ENCODE measurements at regions not wholly inside any gene's neighbourhood (a gene's known extent, or its start where the extent isn't known, plus 50 kb on each side); places are given as distances from the start of the nearest gene placed in this dataset.

DNA sequence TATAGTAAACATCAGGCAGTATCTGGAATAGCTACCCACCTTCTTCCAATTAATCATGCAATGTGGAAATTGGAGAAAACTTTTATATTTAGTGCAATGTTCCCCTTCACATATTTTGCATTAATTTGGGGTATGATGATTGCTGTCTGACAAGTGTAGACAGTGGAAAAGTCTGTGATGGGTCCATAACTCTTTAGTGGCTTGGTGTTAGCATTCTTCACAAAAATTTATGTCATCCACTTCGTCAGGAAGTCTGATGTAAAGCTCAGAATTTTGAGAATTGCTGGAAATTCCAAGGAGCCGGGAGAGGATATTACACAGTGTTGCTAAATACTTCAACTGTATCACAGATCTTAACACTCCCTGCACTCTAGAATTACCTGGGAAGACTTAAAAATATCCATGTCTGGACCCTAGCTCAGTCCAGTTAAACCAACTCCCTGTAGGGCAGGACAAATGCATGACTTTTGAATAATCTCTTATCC is 549.7 kb upstream of the PLXNA2 start:
- H3K27ac ChIP-seq (ENCODE audit: low read depth, low read length), result no peak overlapping the region
- no peaks in the 10 kb centered on the region for H3K36me3 ChIP-seq (ENCODE audit: control insufficient read depth, insufficient read depth, low read length)
- H3K9me3 Mint-ChIP-seq, result no peaks in the 10 kb centered on the region
- no peak for DNase-seq
- no peak overlapping the region for H3K4me3 Mint-ChIP-seq
- no peak overlapping the region for H3K9ac ChIP-seq (ENCODE audit: extremely low read depth, low read length, poor library complexity, severe bottlenecking)
- no peaks in the 10 kb centered on the region for H3K27me3 ChIP-seq (ENCODE audit: control insufficient read depth, insufficient read depth, low read length, poor library complexity, severe bottlenecking)
- H3K4me3 ChIP-seq (ENCODE audit: low read length), result no peak overlapping the region
- H3K27me3 Mint-ChIP-seq (ENCODE audit: insufficient read depth), result no peaks in the 10 kb centered on the region
- 85 to 86% methylated on average over 1 to 2 of the region's 2 CpGs for WGBS, 2 experiments (ENCODE audit: insufficient coverage in 1 of 2, insufficient read length in 1 of 2)
- H3K9me3 ChIP-seq (ENCODE audit: control insufficient read depth, low read length), result no peaks in the 10 kb centered on the region
- no peaks in the 10 kb centered on the region for H3K36me3 Mint-ChIP-seq (ENCODE audit: low read depth)
- H3K27ac Mint-ChIP-seq, result no peak overlapping the region
- no peaks in the 10 kb centered on the region for H3K4me1 ChIP-seq (ENCODE audit: control insufficient read depth, insufficient read depth, low read length)
- no peak for TF ChIP-seq CTCF (conservative IDR thresholded peaks at IDR 0.05)
- peaks cover under 1% of the 10 kb centered on the region for H3K4me1 Mint-ChIP-seq

GRCh38 chr1:208799186-208799585 is 555.0 kb upstream of the PLXNA2 start:
- 86 to 95% methylated on average over 1 of the region's 1 CpG for WGBS, 2 experiments (ENCODE audit: insufficient coverage in 1 of 2, insufficient read length in 1 of 2)
- Histone ChIP-seq H3K27me3 (ENCODE audit: control insufficient read depth, insufficient read depth, low read length, poor library complexity, severe bottlenecking) (no peaks in the 10 kb centered on the region), H3K9me3 (ENCODE audit: control insufficient read depth, low read length) (peaks cover 1% of the 10 kb centered on the region), H3K36me3 (ENCODE audit: control insufficient read depth, insufficient read depth, low read length) (no peaks in the 10 kb centered on the region), H3K4me3 (ENCODE audit: low read length) (no peak overlapping the region), H3K9ac (ENCODE audit: extremely low read depth, low read length, poor library complexity, severe bottlenecking) (no peak overlapping the region), H3K27ac (ENCODE audit: low read depth, low read length) (no peak overlapping the region), H3K4me1 (ENCODE audit: control insufficient read depth, insufficient read depth, low read length) (peaks cover 7% of the 10 kb centered on the region)
- Mint-ChIP-seq H3K27me3 (ENCODE audit: insufficient read depth) (no peaks in the 10 kb centered on the region), H3K4me3 (no peak overlapping the region), H3K36me3 (ENCODE audit: low read depth) (no peaks in the 10 kb centered on the region), H3K9me3 (no peaks in the 10 kb centered on the region), H3K27ac (no peak overlapping the region), H3K4me1 (peaks cover 16% of the 10 kb centered on the region)
- no peak for TF ChIP-seq CTCF (conservative IDR thresholded peaks at IDR 0.05)
- no peak for DNase-seq

- 77 to 82% methylated on average over 4 to 8 of the region's 9 CpGs for WGBS, 2 experiments (ENCODE audit: insufficient coverage in 1 of 2, insufficient read length in 1 of 2)
- H3K4me3 Mint-ChIP-seq, result no peak overlapping the region
These were observed 559.0 kb upstream of the PLXNA2 start for GRCh38 chr1:208803011-208803811.

More at GRCh38 chr1:208803011-208803811, 559.0 kb upstream of the PLXNA2 start:
- H3K4me1 Mint-ChIP-seq, result peaks cover 16% of the 10 kb centered on the region
- H3K4me3 ChIP-seq (ENCODE audit: low read length), result no peak overlapping the region
- no peak for DNase-seq
- H3K27ac Mint-ChIP-seq, result no peak overlapping the region
- peaks cover 2% of the 10 kb centered on the region for H3K36me3 Mint-ChIP-seq (ENCODE audit: low read depth)
- no peak overlapping the region for H3K9ac ChIP-seq (ENCODE audit: extremely low read depth, low read length, poor library complexity, severe bottlenecking)
- H3K27me3 ChIP-seq (ENCODE audit: control insufficient read depth, insufficient read depth, low read length, poor library complexity, severe bottlenecking), result no peaks in the 10 kb centered on the region
- no peak for TF ChIP-seq CTCF (conservative IDR thresholded peaks at IDR 0.05)
- peaks cover 5% of the 10 kb centered on the region for H3K27me3 Mint-ChIP-seq (ENCODE audit: insufficient read depth)
- no peak overlapping the region for H3K27ac ChIP-seq (ENCODE audit: low read depth, low read length)
- H3K4me1 ChIP-seq (ENCODE audit: control insufficient read depth, insufficient read depth, low read length), result peaks cover 7% of the 10 kb centered on the region
- no peaks in the 10 kb centered on the region for H3K36me3 ChIP-seq (ENCODE audit: control insufficient read depth, insufficient read depth, low read length)
- peaks cover 14% of the 10 kb centered on the region for H3K9me3 ChIP-seq (ENCODE audit: control insufficient read depth, low read length)
- H3K9me3 Mint-ChIP-seq, result peaks cover 14% of the 10 kb centered on the region

Data from endodermal cell (in vitro differentiated cells).